Activated effector memory CD4-positive, alpha-beta T cell treated with Interleukin-2 at 50 U/mL for 16 hours (primary cell): ENCODE measurements at regions not wholly inside any gene's neighbourhood (a gene's known extent, or its start where the extent isn't known, plus 50 kb on each side); places are given as distances from the start of the nearest gene placed in this dataset.

Experiments used
- DNase-seq: peaks from one replicate; pipeline ENCODE4 v3.0.0-alpha.2; 2020

GRCh38 chr1:229981736-229982135, 85.3 kb upstream of the GALNT2 start:
- no peak for DNase-seq

GRCh38 chr1:229984310-229984991, 82.6 kb upstream of the GALNT2 start:
- no peak for DNase-seq

- no peak for DNase-seq
These were observed 81.9 kb upstream of the GALNT2 start for GRCh38 chr1:229984992-229985612.

DNA sequence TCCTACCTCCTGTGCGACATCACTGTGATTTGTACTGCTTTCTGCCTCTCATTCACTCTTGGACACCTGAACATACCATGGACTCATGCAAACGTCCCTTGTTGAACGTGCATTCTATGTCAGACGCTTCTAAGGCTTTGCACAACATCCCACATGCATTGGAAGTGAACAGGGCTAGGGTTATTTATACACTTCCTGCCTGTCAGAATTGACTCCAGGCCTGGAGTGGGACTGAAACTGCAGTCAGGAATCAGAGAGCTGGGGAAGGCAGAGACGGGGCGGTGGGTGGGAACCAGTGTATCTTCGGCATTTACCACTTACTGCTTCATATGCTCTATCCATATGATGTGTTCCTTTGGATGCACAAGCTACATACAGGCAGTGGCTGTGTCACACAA, 81.4 kb upstream of the GALNT2 start:
- DNase-seq: no peak

DNA sequence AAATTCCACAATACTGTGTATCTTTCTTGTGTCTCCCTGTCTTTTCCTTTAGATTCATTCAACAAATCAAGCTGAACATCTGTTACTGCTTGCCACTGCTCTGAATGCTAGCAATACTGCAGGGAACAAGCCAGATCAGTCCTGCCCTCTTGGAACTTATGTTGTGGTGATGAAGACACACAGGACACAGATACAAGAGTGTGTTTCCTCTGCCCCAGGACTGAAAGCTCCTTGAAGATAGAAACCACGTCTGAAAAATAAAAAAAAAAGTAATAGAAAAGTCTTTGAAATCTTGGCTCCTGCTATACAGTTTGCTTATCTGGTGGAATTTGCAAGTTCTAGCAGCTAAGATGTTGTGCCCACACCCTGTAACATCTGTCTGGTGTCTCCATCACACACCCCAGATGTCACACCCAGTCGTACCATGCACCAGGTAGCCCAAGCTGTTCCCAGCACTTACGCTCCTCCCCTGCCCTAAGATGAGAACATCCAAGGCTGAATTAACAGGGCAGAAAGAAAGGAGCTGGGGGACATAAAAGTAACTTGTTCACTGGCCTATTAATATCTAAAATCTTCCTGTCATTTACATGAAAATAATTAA, 80.2 kb upstream of the GALNT2 start:
- no peak for DNase-seq

- no peak for DNase-seq
These were observed 79.1 kb upstream of the GALNT2 start for GRCh38 chr1:229987953-229988352.

- no peak for DNase-seq
These were observed 78.5 kb upstream of the GALNT2 start for GRCh38 chr1:229988534-229988933.

- no peak for DNase-seq
These were observed 77.3 kb upstream of the GALNT2 start for GRCh38 chr1:229989591-229990248.

DNA sequence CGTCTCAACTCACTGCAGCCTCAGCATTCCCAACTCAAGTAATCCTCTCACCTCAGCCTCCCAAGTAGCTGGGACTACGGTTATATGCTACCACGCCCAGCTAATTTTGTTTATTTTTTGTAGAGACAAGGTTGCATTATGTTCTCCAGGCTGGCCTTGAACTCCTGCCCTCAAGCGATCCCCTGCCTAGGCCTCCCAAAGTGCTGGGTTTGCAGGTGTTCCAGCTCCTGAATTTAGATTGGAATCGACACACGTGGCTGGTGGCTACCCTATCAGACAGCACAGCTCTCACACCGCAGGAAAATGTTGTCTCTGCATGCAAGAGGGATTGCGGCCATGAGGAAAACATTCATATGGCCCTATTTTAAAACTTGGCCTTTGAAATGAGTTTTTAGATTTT, 76.7 kb upstream of the GALNT2 start:
- no peak for DNase-seq

GRCh38 chr1:229991104-229991513, 75.9 kb upstream of the GALNT2 start:
- DNase-seq: no peak

- DNase-seq: no peak
These were observed 75.2 kb upstream of the GALNT2 start for GRCh38 chr1:229991724-229992333.

GRCh38 chr1:229993060-229993459, 74.0 kb upstream of the GALNT2 start:
- no peak for DNase-seq

DNA sequence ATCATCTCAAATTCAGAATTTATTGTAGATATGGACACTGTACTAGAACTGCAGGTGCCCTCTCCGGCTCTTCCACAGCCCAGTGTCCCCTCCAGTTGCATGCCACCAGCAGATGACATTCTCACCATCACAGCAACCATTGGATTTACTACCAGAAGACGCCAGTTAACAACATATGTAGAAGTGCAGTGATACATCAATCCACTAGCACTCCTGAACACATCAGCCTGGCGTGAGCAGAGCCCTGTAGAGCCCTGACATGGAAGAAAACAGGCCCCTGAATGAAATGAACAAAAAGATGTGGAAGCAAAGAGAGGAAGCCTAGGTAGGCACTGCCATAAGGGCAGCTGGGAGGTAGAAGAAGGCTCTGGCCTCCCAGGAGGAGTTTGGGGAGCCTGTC, 73.1 kb upstream of the GALNT2 start:
- DNase-seq: no peak

- DNase-seq: no peak
These were observed 67.9 kb upstream of the GALNT2 start for GRCh38 chr1:229999004-229999670.

DNA sequence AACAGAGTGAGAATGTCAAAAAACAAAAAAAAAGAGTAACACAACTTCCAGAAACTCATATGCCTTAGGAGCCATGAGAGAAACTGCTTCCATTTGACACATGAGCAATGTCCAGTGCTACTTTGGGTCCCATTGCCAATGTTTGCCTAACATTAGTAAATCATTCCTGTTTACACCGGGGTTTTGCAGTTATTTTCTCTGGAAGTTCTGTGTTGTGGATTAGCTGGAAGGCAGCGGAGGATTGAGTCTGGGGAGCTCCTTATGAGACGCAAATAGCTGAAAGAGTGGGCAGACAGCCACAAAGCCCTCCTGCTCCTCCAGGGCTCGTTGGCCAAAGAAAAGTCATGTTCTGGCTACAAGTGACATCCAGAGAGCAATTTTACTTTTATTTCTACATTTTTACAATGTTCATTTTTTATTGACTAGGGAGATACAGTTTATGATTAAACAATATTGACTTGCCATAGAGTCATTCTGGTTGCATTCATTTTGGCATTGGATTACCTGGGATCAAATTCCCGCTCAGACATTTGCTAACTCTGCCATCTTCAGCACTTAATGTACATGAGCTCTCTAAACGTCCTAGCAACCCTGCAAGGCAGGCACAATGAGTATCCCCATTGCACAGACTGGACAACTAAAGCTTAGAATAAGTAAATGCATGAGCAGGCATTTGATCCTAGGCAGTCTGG, 66.4 kb upstream of the GALNT2 start:
- no peak for DNase-seq

- no peak for DNase-seq
These were observed 64.8 kb upstream of the GALNT2 start for GRCh38 chr1:230002164-230002803.

- DNase-seq: no peak
These were observed 63.6 kb upstream of the GALNT2 start for GRCh38 chr1:230003409-230003808.

GRCh38 chr1:230005040-230005439, 62.0 kb upstream of the GALNT2 start:
- DNase-seq: no peak

GRCh38 chr1:230008721-230009120, 58.3 kb upstream of the GALNT2 start:
- DNase-seq: no peak

DNA sequence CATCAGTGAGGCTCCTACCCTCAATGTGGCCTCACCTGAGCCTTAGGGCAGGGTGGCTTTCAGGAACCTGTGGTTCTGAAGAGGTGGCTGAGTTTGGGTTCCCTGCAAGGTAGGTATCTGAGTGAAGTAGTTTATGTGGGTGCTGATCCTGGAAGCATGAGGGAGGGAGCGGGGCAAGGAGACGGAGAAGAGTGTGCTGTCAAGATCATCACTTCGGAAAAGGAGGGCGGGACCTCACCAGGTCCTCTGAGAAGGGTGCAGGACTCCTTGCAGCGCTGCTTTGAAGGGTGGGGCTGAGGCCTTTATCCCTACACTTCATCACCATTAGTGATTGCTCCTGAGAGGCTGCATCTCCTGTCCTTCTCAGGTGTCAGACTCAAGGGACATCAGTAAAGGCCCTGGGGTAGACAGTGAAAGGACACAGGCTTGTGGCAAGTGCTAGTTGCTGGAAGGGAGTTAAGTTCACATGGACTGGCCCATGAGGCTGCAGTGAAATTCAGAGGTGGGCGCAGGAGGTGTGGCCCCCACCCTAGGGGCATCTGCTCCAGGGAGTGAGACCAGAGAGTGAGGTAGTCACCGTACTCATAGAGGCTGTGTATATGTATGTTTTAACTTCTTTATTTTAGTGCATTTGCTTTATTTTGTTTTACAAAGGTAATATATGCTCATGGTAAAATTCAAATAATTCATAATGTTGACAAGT, 57.3 kb upstream of the GALNT2 start:
- no peak for DNase-seq
